ENCODE measurements at regions not wholly inside any gene's neighbourhood (a gene's known extent, or its start where the extent isn't known, plus 50 kb on each side); places are given as distances from the start of the nearest gene placed in this dataset.

GRCh38 chr10:78928330-78928729 lies 140.4 kb upstream of the ZMIZ1 start:
- Mint-ChIP-seq H3K4me3 (ENCODE audit: unreplicated experiment) (no peak overlapping the region), H3K36me3 (ENCODE audit: unreplicated experiment) (peaks cover 8% of the 10 kb centered on the region), H3K9me3 (ENCODE audit: unreplicated experiment) (peaks cover 7% of the 10 kb centered on the region), H3K27ac (ENCODE audit: unreplicated experiment) (no peak overlapping the region), H3K4me1 (ENCODE audit: low read depth, unreplicated experiment) (peaks cover 29% of the 10 kb centered on the region), H3K27me3 (ENCODE audit: unreplicated experiment) (peaks cover 13% of the 10 kb centered on the region)
- no peak for TF ChIP-seq CTCF (IDR thresholded peaks at IDR 0.05; ENCODE audit: partially characterized antibody, unreplicated experiment)
- DNase-seq: no peak

- peaks cover 7% of the 10 kb centered on the region for H3K9me3 Mint-ChIP-seq (ENCODE audit: unreplicated experiment)
- no peak overlapping the region for H3K27ac Mint-ChIP-seq (ENCODE audit: unreplicated experiment)
- H3K27me3 Mint-ChIP-seq (ENCODE audit: unreplicated experiment): peaks cover 14% of the 10 kb centered on the region
- H3K4me1 Mint-ChIP-seq (ENCODE audit: low read depth, unreplicated experiment): peaks cover 17% of the 10 kb centered on the region
- H3K4me3 Mint-ChIP-seq (ENCODE audit: unreplicated experiment): no peak overlapping the region
- no peak for DNase-seq
- TF ChIP-seq CTCF (IDR thresholded peaks at IDR 0.05; ENCODE audit: partially characterized antibody, unreplicated experiment): no peak
- H3K36me3 Mint-ChIP-seq (ENCODE audit: unreplicated experiment): peaks cover 8% of the 10 kb centered on the region
These were observed 139.2 kb upstream of the ZMIZ1 start for GRCh38 chr10:78929541-78929940.

GRCh38 chr10:78931321-78932053 lies 137.3 kb upstream of the ZMIZ1 start:
- peaks cover 14% of the 10 kb centered on the region for H3K27me3 Mint-ChIP-seq (ENCODE audit: unreplicated experiment)
- H3K4me1 Mint-ChIP-seq (ENCODE audit: low read depth, unreplicated experiment): peaks cover 9% of the 10 kb centered on the region
- no peak overlapping the region for H3K27ac Mint-ChIP-seq (ENCODE audit: unreplicated experiment)
- TF ChIP-seq CTCF (IDR thresholded peaks at IDR 0.05; ENCODE audit: partially characterized antibody, unreplicated experiment): no peak
- no peak overlapping the region for H3K4me3 Mint-ChIP-seq (ENCODE audit: unreplicated experiment)
- H3K36me3 Mint-ChIP-seq (ENCODE audit: unreplicated experiment): peaks cover 8% of the 10 kb centered on the region
- no peak for DNase-seq
- peaks cover 7% of the 10 kb centered on the region for H3K9me3 Mint-ChIP-seq (ENCODE audit: unreplicated experiment)

GRCh38 chr10:78932054-78932386 lies 136.7 kb upstream of the ZMIZ1 start:
- DNase-seq: no peak
- Mint-ChIP-seq H3K9me3 (ENCODE audit: unreplicated experiment) (peaks cover 7% of the 10 kb centered on the region), H3K4me3 (ENCODE audit: unreplicated experiment) (no peak overlapping the region), H3K4me1 (ENCODE audit: low read depth, unreplicated experiment) (peaks cover 9% of the 10 kb centered on the region), H3K27ac (ENCODE audit: unreplicated experiment) (no peak overlapping the region), H3K36me3 (ENCODE audit: unreplicated experiment) (peaks cover 8% of the 10 kb centered on the region), H3K27me3 (ENCODE audit: unreplicated experiment) (peaks cover 12% of the 10 kb centered on the region)
- TF ChIP-seq CTCF (IDR thresholded peaks at IDR 0.05; ENCODE audit: partially characterized antibody, unreplicated experiment): no peak

GRCh38 chr10:78932861-78933260 lies 135.9 kb upstream of the ZMIZ1 start:
- Mint-ChIP-seq H3K27me3 (ENCODE audit: unreplicated experiment) (peaks cover 12% of the 10 kb centered on the region), H3K9me3 (ENCODE audit: unreplicated experiment) (peaks cover 7% of the 10 kb centered on the region), H3K4me3 (ENCODE audit: unreplicated experiment) (no peak overlapping the region), H3K4me1 (ENCODE audit: low read depth, unreplicated experiment) (peaks cover 9% of the 10 kb centered on the region), H3K27ac (ENCODE audit: unreplicated experiment) (no peak overlapping the region), H3K36me3 (ENCODE audit: unreplicated experiment) (peaks cover 8% of the 10 kb centered on the region)
- TF ChIP-seq CTCF (IDR thresholded peaks at IDR 0.05; ENCODE audit: partially characterized antibody, unreplicated experiment): no peak
- DNase-seq: no peak
